Neural crest cell (in vitro differentiated cells): ENCODE measurements at regions not wholly inside any gene's neighbourhood (a gene's known extent, or its start where the extent isn't known, plus 50 kb on each side); places are given as distances from the start of the nearest gene placed in this dataset.

ENCODE experiments used
- DNase-seq: peaks from one replicate; pipeline ENCODE4 v3.0.0; 2021; ENCODE audit warnings: low read depth, mixed read lengths, low spot score
- H3K27ac Mint-ChIP-seq: one replicate; pipeline ENCODE4 v1.8.0; 2021; ENCODE audit warnings: mild to moderate bottlenecking, mixed read lengths; ENCODE audit not compliant: unreplicated experiment
- H3K27me3 Mint-ChIP-seq: 2 replicates; pipeline ENCODE4 v1.8.0; 2021; ENCODE audit warnings: low read depth, mild to moderate bottlenecking, mixed read lengths
- H3K36me3 Mint-ChIP-seq: 2 replicates; pipeline ENCODE4 v1.8.0; 2021; ENCODE audit warnings: low read depth, mild to moderate bottlenecking, mixed read lengths
- H3K4me1 Mint-ChIP-seq: 2 replicates; pipeline ENCODE4 v1.8.0; 2021; ENCODE audit warnings: mixed read lengths
- H3K4me3 Mint-ChIP-seq: one replicate; pipeline ENCODE4 v1.8.0; 2021; ENCODE audit warnings: mild to moderate bottlenecking, mixed read lengths
- H3K9me3 Mint-ChIP-seq: 2 replicates; pipeline ENCODE4 v1.8.0; 2021; ENCODE audit warnings: mixed read lengths
- TF ChIP-seq, protein P1 (sequence below): fragments of 200-600 bp; sonication (generic); conservative IDR thresholded peaks from 2 replicates; pipeline ENCODE4 v1.5.0; 2021; ENCODE audit warnings: antibody characterized with exemption, mild to moderate bottlenecking

DNA sequence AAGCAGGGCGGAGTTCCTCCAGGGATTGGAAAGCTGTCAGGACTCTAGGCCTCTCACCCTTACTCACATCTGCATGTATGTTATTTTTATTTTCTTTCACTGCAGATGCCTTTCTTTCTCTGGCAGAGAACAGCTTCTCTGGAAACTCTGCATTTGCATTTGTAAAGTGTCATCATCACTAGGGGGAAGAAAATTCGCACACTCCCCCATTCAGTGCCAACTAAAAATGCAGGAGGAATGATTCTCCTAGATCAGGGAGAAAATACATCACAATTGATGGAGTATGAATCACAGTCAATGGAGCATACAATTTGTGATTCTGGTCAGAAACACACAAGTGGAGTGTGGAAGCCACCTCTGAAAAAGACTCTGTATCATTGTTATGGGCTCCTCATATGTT is 351.4 kb upstream of the FTMT start:
- Mint-ChIP-seq H3K4me3 (no peak overlapping the region), H3K27ac (no peak overlapping the region), H3K4me1 (peaks cover 14% of the 10 kb centered on the region), H3K36me3 (no peaks in the 10 kb centered on the region), H3K9me3 (no peaks in the 10 kb centered on the region), H3K27me3 (no peaks in the 10 kb centered on the region)
- DNase-seq, result no peak
- TF ChIP-seq, protein P1, sequence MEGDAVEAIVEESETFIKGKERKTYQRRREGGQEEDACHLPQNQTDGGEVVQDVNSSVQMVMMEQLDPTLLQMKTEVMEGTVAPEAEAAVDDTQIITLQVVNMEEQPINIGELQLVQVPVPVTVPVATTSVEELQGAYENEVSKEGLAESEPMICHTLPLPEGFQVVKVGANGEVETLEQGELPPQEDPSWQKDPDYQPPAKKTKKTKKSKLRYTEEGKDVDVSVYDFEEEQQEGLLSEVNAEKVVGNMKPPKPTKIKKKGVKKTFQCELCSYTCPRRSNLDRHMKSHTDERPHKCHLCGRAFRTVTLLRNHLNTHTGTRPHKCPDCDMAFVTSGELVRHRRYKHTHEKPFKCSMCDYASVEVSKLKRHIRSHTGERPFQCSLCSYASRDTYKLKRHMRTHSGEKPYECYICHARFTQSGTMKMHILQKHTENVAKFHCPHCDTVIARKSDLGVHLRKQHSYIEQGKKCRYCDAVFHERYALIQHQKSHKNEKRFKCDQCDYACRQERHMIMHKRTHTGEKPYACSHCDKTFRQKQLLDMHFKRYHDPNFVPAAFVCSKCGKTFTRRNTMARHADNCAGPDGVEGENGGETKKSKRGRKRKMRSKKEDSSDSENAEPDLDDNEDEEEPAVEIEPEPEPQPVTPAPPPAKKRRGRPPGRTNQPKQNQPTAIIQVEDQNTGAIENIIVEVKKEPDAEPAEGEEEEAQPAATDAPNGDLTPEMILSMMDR, result no peak

DNA sequence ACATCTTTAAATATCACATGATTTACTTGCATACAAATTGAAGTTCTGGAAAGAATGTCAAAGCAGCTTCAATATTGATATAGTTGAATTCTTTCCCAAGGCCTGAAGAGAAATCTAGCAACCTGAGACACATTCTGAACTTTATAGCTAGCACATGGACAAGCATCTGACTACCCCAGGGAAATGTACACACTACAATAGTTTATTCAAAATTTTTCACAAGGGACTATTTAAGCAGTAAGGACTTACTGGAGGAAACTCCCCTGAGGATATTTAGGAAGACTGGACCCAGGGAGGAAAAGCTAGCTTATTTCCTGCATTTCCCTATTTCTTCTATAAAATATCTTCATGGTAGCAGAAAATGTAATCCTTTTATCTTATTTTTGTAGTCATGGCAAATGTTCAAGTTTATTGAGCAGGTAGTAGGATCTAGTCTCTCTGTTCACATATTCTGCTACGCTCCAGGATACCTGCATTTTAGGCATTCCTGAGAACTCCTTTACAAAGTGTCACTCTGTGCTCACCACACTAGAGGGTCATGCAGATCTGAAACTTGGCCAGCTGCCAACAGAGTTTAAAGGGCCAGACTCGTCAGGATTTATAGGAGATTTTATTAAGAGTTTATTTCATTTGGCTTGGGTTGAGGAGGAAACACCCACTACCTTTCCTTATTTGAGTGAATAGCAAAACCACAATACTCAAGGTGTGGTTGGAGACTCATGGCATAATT is 348.4 kb upstream of the FTMT start:
- Mint-ChIP-seq H3K4me3 (no peak overlapping the region), H3K27me3 (no peaks in the 10 kb centered on the region), H3K9me3 (no peaks in the 10 kb centered on the region), H3K36me3 (no peaks in the 10 kb centered on the region), H3K27ac (no peak overlapping the region), H3K4me1 (peaks cover 14% of the 10 kb centered on the region)
- TF ChIP-seq, protein P1, result no peak
- DNase-seq, result no peak

DNA sequence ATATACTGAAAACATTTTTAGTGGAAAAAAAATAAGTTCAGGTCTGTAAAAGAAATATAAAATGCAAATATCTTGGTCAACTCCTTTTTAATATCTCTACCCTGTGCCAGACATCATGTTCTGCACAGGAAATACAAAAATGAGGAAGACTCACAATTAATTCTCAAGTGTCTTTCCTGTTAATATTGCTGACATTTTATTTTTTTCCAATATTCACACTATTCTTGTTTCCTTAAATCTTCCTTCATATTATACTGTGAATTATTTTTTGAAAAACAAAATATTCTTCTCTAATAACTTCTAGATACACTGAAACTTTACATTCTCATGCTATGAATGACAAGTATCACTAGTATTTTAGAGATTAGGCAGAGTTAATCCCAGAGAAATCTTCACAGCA is 334.7 kb upstream of the FTMT start:
- Mint-ChIP-seq H3K27me3 (no peaks in the 10 kb centered on the region), H3K4me3 (no peak overlapping the region), H3K9me3 (peaks cover 3% of the 10 kb centered on the region), H3K36me3 (no peaks in the 10 kb centered on the region), H3K4me1 (no peaks in the 10 kb centered on the region), H3K27ac (no peak overlapping the region)
- TF ChIP-seq, protein P1, result no peak
- no peak for DNase-seq

DNA sequence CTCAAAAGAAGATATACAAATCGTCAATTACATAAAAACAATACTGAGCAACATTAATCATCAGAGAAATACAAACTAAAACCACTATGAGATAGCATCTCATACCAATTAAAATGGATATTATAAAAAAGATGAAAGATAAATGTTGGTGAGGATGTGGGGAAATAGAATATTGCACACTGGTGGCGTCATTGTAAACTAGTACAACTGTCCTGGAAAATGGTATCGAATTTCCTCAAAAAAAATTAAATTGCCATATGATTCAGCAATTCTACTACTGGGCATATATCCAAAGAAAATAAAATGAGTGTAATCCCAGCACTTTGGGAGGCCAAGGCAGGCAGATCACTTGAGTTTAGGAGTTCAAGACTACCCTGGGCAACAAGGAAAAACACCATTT is 326.0 kb upstream of the FTMT start:
- Mint-ChIP-seq H3K4me3 (no peak overlapping the region), H3K9me3 (peaks cover 2% of the 10 kb centered on the region), H3K27me3 (no peaks in the 10 kb centered on the region), H3K4me1 (no peaks in the 10 kb centered on the region), H3K36me3 (no peaks in the 10 kb centered on the region), H3K27ac (no peak overlapping the region)
- TF ChIP-seq, protein P1, result no peak
- no peak for DNase-seq

DNA sequence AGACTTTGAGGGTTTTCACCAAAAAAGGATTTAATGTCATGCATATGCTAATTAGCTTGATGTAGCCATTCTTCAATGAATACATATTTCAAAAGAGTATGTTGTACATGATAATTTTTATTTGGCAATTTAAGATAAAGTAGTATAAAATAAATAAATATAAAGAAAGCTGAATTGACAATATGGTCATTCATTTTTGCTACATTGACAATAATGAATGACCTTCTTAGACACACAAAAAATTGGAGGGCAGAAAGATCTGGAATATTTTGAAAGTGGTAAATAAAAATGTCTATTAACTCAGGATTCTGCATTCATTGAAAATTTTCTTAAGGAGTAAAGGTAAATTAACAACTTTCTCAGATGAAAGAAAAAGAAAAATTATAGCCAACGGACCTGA is 324.8 kb upstream of the FTMT start:
- Mint-ChIP-seq H3K27ac (no peak overlapping the region), H3K27me3 (no peaks in the 10 kb centered on the region), H3K36me3 (no peaks in the 10 kb centered on the region), H3K9me3 (peaks cover 2% of the 10 kb centered on the region), H3K4me3 (no peak overlapping the region), H3K4me1 (no peaks in the 10 kb centered on the region)
- TF ChIP-seq, protein P1, result no peak
- DNase-seq, result no peak
